Fibroblast of lung (primary cell): ENCODE measurements at regions not wholly inside any gene's neighbourhood (a gene's known extent, or its start where the extent isn't known, plus 50 kb on each side); places are given as distances from the start of the nearest gene placed in this dataset.
A peak's percentile ranks its signal among the peaks of the same experiment; 100 is the strongest.

Experiments used
- DNase-seq, 2 donors: peaks; one replicate each; pipeline versions ENCODE4 v3.0.0 to v3.0.0-alpha.2; 2010; ENCODE audit warnings: low read depth in 2 of 2
- H2AFZ ChIP-seq: 2 replicates; pipeline ENCODE4 v1.5.1; 2012; ENCODE audit warnings: low read length, control low read depth, inconsistent platforms
- H3K27ac ChIP-seq: 2 replicates; pipeline ENCODE4 v1.5.1; 2011; ENCODE audit warnings: low read length, control low read depth; ENCODE audit not compliant: insufficient read depth
- H3K27me3 ChIP-seq: 2 replicates; pipeline ENCODE4 v1.5.1; 2011; ENCODE audit warnings: mild to moderate bottlenecking, low read length; ENCODE audit not compliant: control insufficient read depth, insufficient read depth
- H3K36me3 ChIP-seq: 2 replicates; pipeline ENCODE4 v1.5.1; 2011; ENCODE audit warnings: low read length; ENCODE audit not compliant: control insufficient read depth, insufficient read depth
- H3K4me1 ChIP-seq: 2 replicates; pipeline ENCODE4 v1.5.1; 2011; ENCODE audit warnings: low read length; ENCODE audit not compliant: control insufficient read depth, insufficient read depth; ENCODE audit errors: extremely low read depth
- H3K4me2 ChIP-seq: 2 replicates; pipeline ENCODE4 v1.5.1; 2011; ENCODE audit warnings: low read length, control low read depth; ENCODE audit not compliant: insufficient read depth; ENCODE audit errors: extremely low read depth
- H3K4me3 ChIP-seq, 4 experiments: fragments of 200-600 bp in 1 of 4; sonication (generic) in 1 of 4; replicated peaks in 1 of 4; 2 replicates each; pipeline ENCODE4 v1.5.1; 2011 to 2016; ENCODE audit warnings: low read length in 4 of 4, low read depth in 3 of 4, mild to moderate bottlenecking in 3 of 4, control low read depth in 2 of 4, inconsistent platforms in 1 of 4, mixed read lengths in 1 of 4; ENCODE audit not compliant: insufficient read depth in 1 of 4; ENCODE audit errors: control extremely low read depth in 1 of 4
- H3K79me2 ChIP-seq: 2 replicates; pipeline ENCODE4 v1.5.1; 2012; ENCODE audit warnings: mild to moderate bottlenecking, low read length, inconsistent platforms; ENCODE audit not compliant: control insufficient read depth, insufficient read depth
- H3K9ac ChIP-seq: 2 replicates; pipeline ENCODE4 v1.5.1; 2011; ENCODE audit warnings: mild to moderate bottlenecking, low read length, control low read depth; ENCODE audit not compliant: insufficient read depth
- H3K9me3 ChIP-seq: 2 replicates; pipeline ENCODE4 v1.5.1; 2012; ENCODE audit warnings: low read depth, low read length; ENCODE audit not compliant: control insufficient read depth, insufficient read depth
- H4K20me1 ChIP-seq: 2 replicates; pipeline ENCODE4 v1.5.1; 2011; ENCODE audit warnings: low read length; ENCODE audit not compliant: control insufficient read depth, insufficient read depth; ENCODE audit errors: extremely low read depth
- EZH2 ChIP-seq: IDR thresholded peaks from 2 replicates; pipeline ENCODE4 v1.5.1; 2012; ENCODE audit warnings: low read length, control low read depth, mild to moderate bottlenecking; ENCODE audit errors: missing control alignments
- TF ChIP-seq, protein P1 (sequence below), 2 donors: IDR thresholded peaks in 1 of 2; conservative IDR thresholded peaks in 1 of 2; 1 replicate in 1 of 2; 2 replicates in 1 of 2; pipeline ENCODE4 v1.5.1; 2011 to 2012; ENCODE audit warnings: low read length in 2 of 2, control low read depth in 1 of 2, inconsistent platforms in 1 of 2, low read depth in 1 of 2, mild to moderate bottlenecking in 1 of 2

DNA sequence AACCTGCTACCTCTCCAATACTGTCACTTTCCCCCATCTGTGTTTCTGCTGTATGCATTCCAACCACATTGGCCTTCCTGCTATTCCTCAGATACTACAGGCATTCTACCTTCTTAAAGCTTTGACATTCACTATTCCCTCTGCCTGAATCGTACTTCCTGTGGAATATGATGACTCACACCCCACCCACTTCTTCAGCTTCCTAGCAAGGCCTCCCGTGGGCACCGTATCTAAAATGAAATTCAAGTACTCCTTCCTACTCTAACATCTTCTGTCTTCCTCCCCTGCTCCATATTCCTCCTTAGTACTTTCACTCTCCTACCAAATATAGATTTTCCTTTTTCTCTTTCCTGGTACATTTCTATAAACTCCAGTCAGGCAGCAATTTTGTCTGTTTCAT lies 710.4 kb downstream of the RNF144A start:
- no peak for TF ChIP-seq EZH2
- TF ChIP-seq, protein P1, sequence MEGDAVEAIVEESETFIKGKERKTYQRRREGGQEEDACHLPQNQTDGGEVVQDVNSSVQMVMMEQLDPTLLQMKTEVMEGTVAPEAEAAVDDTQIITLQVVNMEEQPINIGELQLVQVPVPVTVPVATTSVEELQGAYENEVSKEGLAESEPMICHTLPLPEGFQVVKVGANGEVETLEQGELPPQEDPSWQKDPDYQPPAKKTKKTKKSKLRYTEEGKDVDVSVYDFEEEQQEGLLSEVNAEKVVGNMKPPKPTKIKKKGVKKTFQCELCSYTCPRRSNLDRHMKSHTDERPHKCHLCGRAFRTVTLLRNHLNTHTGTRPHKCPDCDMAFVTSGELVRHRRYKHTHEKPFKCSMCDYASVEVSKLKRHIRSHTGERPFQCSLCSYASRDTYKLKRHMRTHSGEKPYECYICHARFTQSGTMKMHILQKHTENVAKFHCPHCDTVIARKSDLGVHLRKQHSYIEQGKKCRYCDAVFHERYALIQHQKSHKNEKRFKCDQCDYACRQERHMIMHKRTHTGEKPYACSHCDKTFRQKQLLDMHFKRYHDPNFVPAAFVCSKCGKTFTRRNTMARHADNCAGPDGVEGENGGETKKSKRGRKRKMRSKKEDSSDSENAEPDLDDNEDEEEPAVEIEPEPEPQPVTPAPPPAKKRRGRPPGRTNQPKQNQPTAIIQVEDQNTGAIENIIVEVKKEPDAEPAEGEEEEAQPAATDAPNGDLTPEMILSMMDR (conservative IDR thresholded peaks at IDR 0.05 in 1 of 2, IDR thresholded peaks at IDR 0.05 in 1 of 2; ENCODE audit: low read depth in 1 of 2, low read length in 2 of 2) = no peak
- peak in 1 of 2 donors; percentile 63 for DNase-seq
- no peak overlapping the region for H3K4me2 ChIP-seq

DNA sequence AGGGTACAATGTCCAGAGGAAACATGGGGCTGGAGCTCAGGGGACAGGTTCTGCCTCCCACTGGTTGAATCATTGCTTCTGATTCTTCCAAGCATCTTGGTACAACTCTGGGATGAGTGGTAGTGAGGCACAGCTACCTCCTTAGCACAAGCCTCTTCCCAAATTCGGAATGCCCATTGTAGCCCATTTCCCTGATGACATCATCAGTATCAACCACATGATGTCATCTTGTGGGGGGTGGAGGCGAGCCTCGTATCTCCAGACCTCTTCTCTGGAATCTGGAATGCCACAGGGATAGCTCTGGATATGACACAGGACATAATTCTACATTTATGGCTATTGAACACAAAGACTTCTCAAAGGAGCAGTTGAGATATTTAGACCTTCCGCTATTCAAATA lies 715.2 kb downstream of the RNF144A start:
- H3K79me2 ChIP-seq = no peaks in the 10 kb centered on the region
- DNase-seq = no peak
- no peak overlapping the region for H3K4me2 ChIP-seq
- no peaks in the 10 kb centered on the region for H3K27me3 ChIP-seq
- no peaks in the 10 kb centered on the region for H3K36me3 ChIP-seq
- no peaks in the 10 kb centered on the region for H3K9me3 ChIP-seq
- no peak overlapping the region for H2AFZ ChIP-seq
- no peak overlapping the region for H3K9ac ChIP-seq
- H3K4me3 ChIP-seq = no peak overlapping the region
- H3K4me1 ChIP-seq = no peaks in the 10 kb centered on the region
- no peak overlapping the region for H3K27ac ChIP-seq
- no peaks in the 10 kb centered on the region for H4K20me1 ChIP-seq
- TF ChIP-seq EZH2 = no peak
- TF ChIP-seq, protein P1 (conservative IDR thresholded peaks at IDR 0.05 in 1 of 2, IDR thresholded peaks at IDR 0.05 in 1 of 2; ENCODE audit: low read depth in 1 of 2, low read length in 2 of 2) = no peak

More for the DNA sequence above, 710.4 kb downstream of the RNF144A start:
- H3K9ac ChIP-seq = no peak overlapping the region
- H3K79me2 ChIP-seq = no peaks in the 10 kb centered on the region
- H3K4me3 ChIP-seq = no peak overlapping the region
- no peaks in the 10 kb centered on the region for H3K36me3 ChIP-seq
- H3K27me3 ChIP-seq = no peaks in the 10 kb centered on the region
- H2AFZ ChIP-seq = no peak overlapping the region
- H4K20me1 ChIP-seq = no peaks in the 10 kb centered on the region
- H3K27ac ChIP-seq = no peak overlapping the region
- H3K9me3 ChIP-seq = no peaks in the 10 kb centered on the region
- H3K4me1 ChIP-seq = no peaks in the 10 kb centered on the region

DNA sequence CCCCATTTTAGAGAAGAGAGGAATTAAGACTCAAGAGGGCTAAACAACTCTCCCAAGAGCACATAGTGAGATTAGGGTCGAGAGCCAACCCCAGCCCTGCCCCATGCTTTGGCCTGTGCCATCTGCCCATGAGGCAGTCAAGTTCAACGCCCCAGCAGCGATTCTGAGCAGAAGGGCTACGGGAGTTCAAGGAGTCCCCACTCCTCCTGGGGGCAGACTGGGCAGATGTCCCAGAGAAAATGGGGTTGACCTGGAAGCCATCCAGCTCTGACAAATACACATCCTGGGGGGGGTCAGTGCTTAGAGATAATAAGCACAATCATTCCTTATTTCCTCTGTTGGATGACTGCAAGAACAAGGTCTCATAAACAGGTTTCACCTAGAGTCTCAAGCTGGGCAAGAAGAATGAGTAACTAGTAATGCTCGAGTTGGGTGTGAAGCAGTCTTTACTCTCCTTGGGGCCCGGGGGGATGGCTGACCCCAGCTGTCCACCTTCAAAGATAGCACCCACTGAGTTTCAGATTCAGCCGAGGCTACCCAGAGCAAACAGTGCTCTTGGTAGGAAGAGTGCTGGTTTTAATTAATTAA lies 716.4 kb downstream of the RNF144A start:
- Histone ChIP-seq H3K27me3 (no peaks in the 10 kb centered on the region), H3K9ac (no peak overlapping the region)

More for the DNA sequence above, 716.4 kb downstream of the RNF144A start:
- Histone ChIP-seq H3K4me2 (no peak overlapping the region), H3K27ac (no peak overlapping the region), H3K36me3 (no peaks in the 10 kb centered on the region), H2AFZ (no peak overlapping the region), H3K4me1 (no peaks in the 10 kb centered on the region), H3K4me3 (no peak overlapping the region), H4K20me1 (no peaks in the 10 kb centered on the region), H3K9me3 (no peaks in the 10 kb centered on the region), H3K79me2 (no peaks in the 10 kb centered on the region)
- DNase-seq = no peak
- TF ChIP-seq EZH2 = no peak
- TF ChIP-seq, protein P1 (conservative IDR thresholded peaks at IDR 0.05 in 1 of 2, IDR thresholded peaks at IDR 0.05 in 1 of 2; ENCODE audit: low read depth in 1 of 2, low read length in 2 of 2) = no peak
